GM12878 (cell line): ENCODE measurements at regions not wholly inside any gene's neighbourhood (a gene's known extent, or its start where the extent isn't known, plus 50 kb on each side); places are given as distances from the start of the nearest gene placed in this dataset.

Experiments
- ATAC-seq: fragments of 200-7000 bp; cut with Tn5 transposase; 3 replicates; pipeline ENCODE4 v1.9.1; 2020; ENCODE audit warnings: mild to moderate bottlenecking, moderate library complexity
- BruUV-seq: library from RNA; stranded (reverse); fragments of 400-500 nt; replicated peaks from 2 replicates; lab custom pipeline; 2021; lab: Mats Ljungman, UMichigan
- CTCF ChIA-PET: fragments of 300-600 bp; sonication (Branson Sonifier 250); formaldehyde crosslinking; extraction: SDS; loops from one replicate; lab custom pipeline; 2021; ENCODE audit warnings: inconsistent platforms; lab: Yijun Ruan, JAX
- POLR2A ChIA-PET: fragments of 350-600 bp; formaldehyde crosslinking; extraction: SDS; loops from one replicate; lab custom pipeline; 2021; ENCODE audit warnings: inconsistent platforms; lab: Charles Lee
- RAD21 ChIA-PET: fragments of 300-600 bp; sonication (Branson Sonifier 250); formaldehyde crosslinking; loops from one replicate; lab custom pipeline; 2023; ENCODE audit warnings: antibody characterized with exemption; ENCODE audit not compliant: unreplicated experiment; lab: Charles Lee
- SMC1A ChIA-PET: fragments of 300-600 bp; sonication (Branson Sonifier 250); formaldehyde crosslinking; loops from one replicate; lab custom pipeline; 2023; ENCODE audit not compliant: unreplicated experiment, uncharacterized antibody; lab: Charles Lee
- DNase-seq: peaks from one replicate; pipeline ENCODE4 v3.0.0-alpha.2; 2011; ENCODE audit warnings: low read depth, low spot score
- FAIRE-seq: peaks from 3 replicates; lab custom pipeline; 2011; peaks lifted over from hg19 to GRCh38; lab: Jason Lieb, UNC
- H2AFZ ChIP-seq: 2 replicates; pipeline ENCODE4 v1.6.0; 2011; ENCODE audit warnings: low read depth, low read length, control low read depth; ENCODE audit not compliant: control insufficient read depth
- H3K27ac ChIP-seq: 2 replicates; pipeline ENCODE4 v1.5.1; 2011; ENCODE audit warnings: control low read depth; ENCODE audit not compliant: control insufficient read depth, insufficient read depth
- H3K27me3 ChIP-seq, 2 experiments: replicated peaks in 1 of 2; 2 replicates each; pipeline versions ENCODE4 v1.6.0 to v1.6.1; 2011; ENCODE audit warnings: low read length in 1 of 2; ENCODE audit not compliant: control insufficient read depth in 2 of 2, insufficient read depth in 2 of 2
- H3K36me3 ChIP-seq, 2 experiments: 2 replicates each; pipeline ENCODE4 v1.5.1; 2011; ENCODE audit warnings: low read length in 1 of 2; ENCODE audit not compliant: control insufficient read depth in 2 of 2, insufficient read depth in 2 of 2
- H3K4me1 ChIP-seq: 2 replicates; pipeline ENCODE4 v1.6.1; 2011; ENCODE audit warnings: mild to moderate bottlenecking, low read length, moderate library complexity, mixed read lengths; ENCODE audit not compliant: control insufficient read depth, insufficient read depth
- H3K4me2 ChIP-seq: 2 replicates; pipeline ENCODE4 v1.6.0; 2011; ENCODE audit warnings: control low read depth; ENCODE audit not compliant: control insufficient read depth, insufficient read depth
- H3K4me3 ChIP-seq: fragments of 200-600 bp; sonication (generic); 2 replicates; pipeline ENCODE4 v1.5.1; 2016
- H3K79me2 ChIP-seq: 2 replicates; pipeline ENCODE4 v1.6.0; 2011; ENCODE audit warnings: low read length; ENCODE audit not compliant: control insufficient read depth, insufficient read depth
- H3K9ac ChIP-seq: 2 replicates; pipeline ENCODE4 v1.8.0; 2011; ENCODE audit warnings: low read length, control low read depth, mixed read lengths; ENCODE audit not compliant: control insufficient read depth, insufficient read depth
- H3K9me3 ChIP-seq: replicated peaks from 3 replicates; pipeline ENCODE4 v1.5.1; 2011; ENCODE audit warnings: mild to moderate bottlenecking, low read length; ENCODE audit not compliant: control insufficient read depth, insufficient read depth
- H4K20me1 ChIP-seq: 2 replicates; pipeline ENCODE4 v1.6.0; 2011; ENCODE audit not compliant: control insufficient read depth, insufficient read depth
- CBX3 ChIP-seq: fragments of 200-600 bp; sonication (generic); IDR thresholded peaks from 2 replicates; pipeline ENCODE4 v1.6.1; 2016; ENCODE audit warnings: low read depth, borderline replicate concordance
- CHD2 ChIP-seq: IDR thresholded peaks from 2 replicates; pipeline ENCODE4 v1.6.1; 2011; ENCODE audit warnings: low read depth, low read length, improper control_type of control experiment, borderline replicate concordance
- IRF4 ChIP-seq: IDR thresholded peaks from 2 replicates; pipeline ENCODE4 v1.6.1; 2011; ENCODE audit warnings: low read depth, low read length
- KDM1A ChIP-seq: fragments of 200-600 bp; sonication (generic); IDR thresholded peaks from 2 replicates; pipeline ENCODE4 v1.6.1; 2016; ENCODE audit warnings: borderline replicate concordance
- POLR2A ChIP-seq: IDR thresholded peaks from 2 replicates; pipeline ENCODE4 v1.6.1; 2011; ENCODE audit warnings: low read depth, mild to moderate bottlenecking, low read length
- SKIL ChIP-seq: fragments of 450-650 bp; IDR thresholded peaks from 2 replicates; pipeline ENCODE4 v1.6.1; 2017; ENCODE audit warnings: mild to moderate bottlenecking, low read depth, inconsistent platforms; ENCODE audit not compliant: poor library complexity, severe bottlenecking
- STAT1 ChIP-seq: fragments of 450-650 bp; conservative IDR thresholded peaks from 2 replicates; pipeline ENCODE4 v1.6.1; 2014; ENCODE audit warnings: antibody characterized with exemption, mild to moderate bottlenecking
- YBX1 ChIP-seq: fragments of 450-650 bp; IDR thresholded peaks from 2 replicates; pipeline ENCODE4 v1.6.1; 2016; ENCODE audit warnings: antibody characterized with exemption
- ZBTB11 ChIP-seq: fragments of 450-650 bp; formaldehyde crosslinking; IDR thresholded peaks from 2 replicates; pipeline ENCODE4 v1.5.0; 2022; ENCODE audit warnings: mild to moderate bottlenecking, missing genetic modification characterization
- ZNF24 ChIP-seq: fragments of 450-650 bp; IDR thresholded peaks from 2 replicates; pipeline ENCODE4 v1.6.1; 2017; ENCODE audit warnings: antibody characterized with exemption, mild to moderate bottlenecking
- WGBS: methylation state at CpG from one replicate; pipeline ENCODE4 v1.1.6; 2016; ENCODE audit warnings: low lambda C conversion rate; ENCODE audit not compliant: insufficient replicate concordance, insufficient coverage; ENCODE audit errors: missing lambda C conversion rate; 5-methylcytosine and 5-hydroxymethylcytosine counted together
- in situ Hi-C: fragments of 300-500 bp; cut with MboI; formaldehyde crosslinking; loops from 9 replicates; pipeline ENCODE4 v1.14.3; 2018; ENCODE audit warnings: mixed read lengths
- intact Hi-C: fragments of 100-400 bp; cut with micrococcal nuclease; formaldehyde crosslinking; loops from one replicate; pipeline ENCODE4 v1.14.2; 2022; ENCODE audit not compliant: unreplicated experiment
- TF ChIP-seq, protein P1 (sequence below): fragments of 150-350 bp; IDR thresholded peaks from 2 replicates; pipeline ENCODE4 v1.6.1; 2016; ENCODE audit warnings: low read depth, low read length
- TF ChIP-seq, protein P2 (sequence below): fragments of 450-650 bp; IDR thresholded peaks from 2 replicates; pipeline ENCODE4 v1.6.1; 2018; ENCODE audit warnings: borderline replicate concordance, mild to moderate bottlenecking; ENCODE audit not compliant: partially characterized antibody
- TF ChIP-seq, protein P3 (sequence below): IDR thresholded peaks from 2 replicates; pipeline ENCODE4 v1.6.1; 2011; ENCODE audit warnings: borderline replicate concordance, low read depth, mild to moderate bottlenecking, moderate library complexity, mixed read lengths, low read length; ENCODE audit not compliant: insufficient read depth; ENCODE audit errors: extremely low read length

GRCh38 chr3:95613993-95614392 is 1200.4 kb upstream of the EPHA6 start:
- Histone ChIP-seq H3K4me1 (no peaks in the 10 kb centered on the region), H3K9me3 (no peaks in the 10 kb centered on the region), H3K9ac (no peak overlapping the region), H3K4me2 (no peak overlapping the region), H3K4me3 (no peak overlapping the region), H3K27me3 (no peaks in the 10 kb centered on the region), H3K27ac (no peak overlapping the region), H3K79me2 (no peaks in the 10 kb centered on the region), H3K36me3 (no peaks in the 10 kb centered on the region), H4K20me1 (no peaks in the 10 kb centered on the region), H2AFZ (no peak overlapping the region)
- POLR2A ChIA-PET = no interaction called here
- FAIRE-seq (no peak), DNase-seq (no peak), ATAC-seq (no peak)
- 0% methylated on average over 1 of the region's 1 CpG for WGBS
- RAD21 ChIA-PET = no interaction called here
- in situ Hi-C loops (no loop called here), intact Hi-C loops (no loop called here)
- SMC1A ChIA-PET = interaction anchor here (1.2 kb wide), 1 partner anchor 10 kb away, joined by 4 read pairs; no protein-coding TSS in a partner anchor
- TF ChIP-seq, protein P1, sequence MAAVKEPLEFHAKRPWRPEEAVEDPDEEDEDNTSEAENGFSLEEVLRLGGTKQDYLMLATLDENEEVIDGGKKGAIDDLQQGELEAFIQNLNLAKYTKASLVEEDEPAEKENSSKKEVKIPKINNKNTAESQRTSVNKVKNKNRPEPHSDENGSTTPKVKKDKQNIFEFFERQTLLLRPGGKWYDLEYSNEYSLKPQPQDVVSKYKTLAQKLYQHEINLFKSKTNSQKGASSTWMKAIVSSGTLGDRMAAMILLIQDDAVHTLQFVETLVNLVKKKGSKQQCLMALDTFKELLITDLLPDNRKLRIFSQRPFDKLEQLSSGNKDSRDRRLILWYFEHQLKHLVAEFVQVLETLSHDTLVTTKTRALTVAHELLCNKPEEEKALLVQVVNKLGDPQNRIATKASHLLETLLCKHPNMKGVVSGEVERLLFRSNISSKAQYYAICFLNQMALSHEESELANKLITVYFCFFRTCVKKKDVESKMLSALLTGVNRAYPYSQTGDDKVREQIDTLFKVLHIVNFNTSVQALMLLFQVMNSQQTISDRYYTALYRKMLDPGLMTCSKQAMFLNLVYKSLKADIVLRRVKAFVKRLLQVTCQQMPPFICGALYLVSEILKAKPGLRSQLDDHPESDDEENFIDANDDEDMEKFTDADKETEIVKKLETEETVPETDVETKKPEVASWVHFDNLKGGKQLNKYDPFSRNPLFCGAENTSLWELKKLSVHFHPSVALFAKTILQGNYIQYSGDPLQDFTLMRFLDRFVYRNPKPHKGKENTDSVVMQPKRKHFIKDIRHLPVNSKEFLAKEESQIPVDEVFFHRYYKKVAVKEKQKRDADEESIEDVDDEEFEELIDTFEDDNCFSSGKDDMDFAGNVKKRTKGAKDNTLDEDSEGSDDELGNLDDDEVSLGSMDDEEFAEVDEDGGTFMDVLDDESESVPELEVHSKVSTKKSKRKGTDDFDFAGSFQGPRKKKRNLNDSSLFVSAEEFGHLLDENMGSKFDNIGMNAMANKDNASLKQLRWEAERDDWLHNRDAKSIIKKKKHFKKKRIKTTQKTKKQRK = no peak
- TF ChIP-seq STAT1 = no peak
- no peak for TF ChIP-seq YBX1
- no peak for TF ChIP-seq CBX3
- TF ChIP-seq SKIL = no peak
- TF ChIP-seq KDM1A = no peak
- TF ChIP-seq CHD2 = no peak
- TF ChIP-seq, protein P2, sequence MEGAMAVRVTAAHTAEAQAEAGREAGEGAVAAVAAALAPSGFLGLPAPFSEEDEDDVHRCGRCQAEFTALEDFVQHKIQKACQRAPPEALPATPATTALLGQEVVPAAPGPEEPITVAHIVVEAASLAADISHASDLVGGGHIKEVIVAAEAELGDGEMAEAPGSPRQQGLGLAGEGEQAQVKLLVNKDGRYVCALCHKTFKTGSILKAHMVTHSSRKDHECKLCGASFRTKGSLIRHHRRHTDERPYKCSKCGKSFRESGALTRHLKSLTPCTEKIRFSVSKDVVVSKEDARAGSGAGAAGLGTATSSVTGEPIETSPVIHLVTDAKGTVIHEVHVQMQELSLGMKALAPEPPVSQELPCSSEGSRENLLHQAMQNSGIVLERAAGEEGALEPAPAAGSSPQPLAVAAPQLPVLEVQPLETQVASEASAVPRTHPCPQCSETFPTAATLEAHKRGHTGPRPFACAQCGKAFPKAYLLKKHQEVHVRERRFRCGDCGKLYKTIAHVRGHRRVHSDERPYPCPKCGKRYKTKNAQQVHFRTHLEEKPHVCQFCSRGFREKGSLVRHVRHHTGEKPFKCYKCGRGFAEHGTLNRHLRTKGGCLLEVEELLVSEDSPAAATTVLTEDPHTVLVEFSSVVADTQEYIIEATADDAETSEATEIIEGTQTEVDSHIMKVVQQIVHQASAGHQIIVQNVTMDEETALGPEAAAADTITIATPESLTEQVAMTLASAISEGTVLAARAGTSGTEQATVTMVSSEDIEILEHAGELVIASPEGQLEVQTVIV = no peak
- TF ChIP-seq, protein P3, sequence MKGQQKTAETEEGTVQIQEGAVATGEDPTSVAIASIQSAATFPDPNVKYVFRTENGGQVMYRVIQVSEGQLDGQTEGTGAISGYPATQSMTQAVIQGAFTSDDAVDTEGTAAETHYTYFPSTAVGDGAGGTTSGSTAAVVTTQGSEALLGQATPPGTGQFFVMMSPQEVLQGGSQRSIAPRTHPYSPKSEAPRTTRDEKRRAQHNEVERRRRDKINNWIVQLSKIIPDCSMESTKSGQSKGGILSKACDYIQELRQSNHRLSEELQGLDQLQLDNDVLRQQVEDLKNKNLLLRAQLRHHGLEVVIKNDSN = no peak
- no peak for TF ChIP-seq IRF4
- TF ChIP-seq ZBTB11 (CRISPR knock-in tag) = no peak
- no peak for TF ChIP-seq POLR2A
- TF ChIP-seq ZNF24 = no peak
- BruUV-seq = no TSS peak
- CTCF ChIA-PET = no interaction called here
